T-helper 2 cell treated with Interferon-gamma antibody and Interleukin-4, amounts not matched to agents 5 μg/mL and 100 μg/mL, for 36 hours (primary cell): ENCODE measurements at regions not wholly inside any gene's neighbourhood (a gene's known extent, or its start where the extent isn't known, plus 50 kb on each side); places are given as distances from the start of the nearest gene placed in this dataset.
"Not testable (repeated sequence)": the region's sequence is repeated elsewhere in the genome, so short reads cannot be mapped to it uniquely, and the experiment has no call there.

Source experiments
- DNase-seq: peaks from one replicate; pipeline ENCODE4 v3.0.0; 2021; ENCODE audit warnings: low spot score
- H3K27ac Mint-ChIP-seq: one replicate; pipeline ENCODE4 v1.8.0; 2021; ENCODE audit warnings: mild to moderate bottlenecking, mixed read lengths
- H3K27me3 Mint-ChIP-seq: one replicate; pipeline ENCODE4 v1.8.0; 2021; ENCODE audit warnings: low read depth, mixed read lengths
- H3K36me3 Mint-ChIP-seq: one replicate; pipeline ENCODE4 v1.8.0; 2021; ENCODE audit warnings: low read depth, mixed read lengths
- H3K4me1 Mint-ChIP-seq: one replicate; pipeline ENCODE4 v1.8.0; 2021; ENCODE audit warnings: low read depth, mixed read lengths
- H3K4me3 Mint-ChIP-seq: one replicate; pipeline ENCODE4 v1.8.0; 2022; ENCODE audit warnings: mild to moderate bottlenecking, moderate library complexity, mixed read lengths
- H3K9me3 Mint-ChIP-seq: one replicate; pipeline ENCODE4 v1.8.0; 2021; ENCODE audit warnings: mixed read lengths

- Mint-ChIP-seq H3K4me1 (no peaks in the 10 kb centered on the region), H3K9me3 (no peaks in the 10 kb centered on the region), H3K27me3 (peaks cover 10% of the 10 kb centered on the region), H3K36me3 (no peaks in the 10 kb centered on the region), H3K27ac (no peak overlapping the region), H3K4me3 (no peak overlapping the region)
- no peak for DNase-seq
These were observed 209.8 kb upstream of the NOCT start for GRCh38 chr4:138805736-138806135.

- Mint-ChIP-seq H3K4me3 (no peak overlapping the region), H3K27ac (no peak overlapping the region), H3K36me3 (no peaks in the 10 kb centered on the region), H3K9me3 (no peaks in the 10 kb centered on the region), H3K4me1 (no peaks in the 10 kb centered on the region), H3K27me3 (peaks cover 14% of the 10 kb centered on the region)
- DNase-seq = no peak
These were observed 210.9 kb upstream of the NOCT start for GRCh38 chr4:138804711-138805110.

GRCh38 chr4:138803051-138803450 is 212.5 kb upstream of the NOCT start:
- Mint-ChIP-seq H3K4me3 (no peak overlapping the region), H3K9me3 (no peaks in the 10 kb centered on the region), H3K27me3 (peaks cover 14% of the 10 kb centered on the region), H3K4me1 (no peaks in the 10 kb centered on the region), H3K27ac (no peak overlapping the region), H3K36me3 (no peaks in the 10 kb centered on the region)
- DNase-seq = no peak

GRCh38 chr4:138802499-138802898 is 213.1 kb upstream of the NOCT start:
- no peaks in the 10 kb centered on the region for H3K9me3 Mint-ChIP-seq
- peaks cover 14% of the 10 kb centered on the region for H3K27me3 Mint-ChIP-seq
- H3K27ac Mint-ChIP-seq = no peak overlapping the region
- H3K4me1 Mint-ChIP-seq = no peaks in the 10 kb centered on the region
- no peaks in the 10 kb centered on the region for H3K36me3 Mint-ChIP-seq
- no peak overlapping the region for H3K4me3 Mint-ChIP-seq
- no peak for DNase-seq

- no peak for DNase-seq
- Mint-ChIP-seq H3K4me3 (no peak overlapping the region), H3K27ac (no peak overlapping the region), H3K27me3 (peaks cover 12% of the 10 kb centered on the region), H3K36me3 (no peaks in the 10 kb centered on the region), H3K9me3 (no peaks in the 10 kb centered on the region), H3K4me1 (no peaks in the 10 kb centered on the region)
These were observed 215.2 kb upstream of the NOCT start for GRCh38 chr4:138800421-138800820.

GRCh38 chr4:138798404-138798803 is 217.2 kb upstream of the NOCT start:
- no peaks in the 10 kb centered on the region for H3K9me3 Mint-ChIP-seq
- peaks cover 6% of the 10 kb centered on the region for H3K27me3 Mint-ChIP-seq
- H3K36me3 Mint-ChIP-seq = no peaks in the 10 kb centered on the region
- no peaks in the 10 kb centered on the region for H3K4me1 Mint-ChIP-seq
- H3K4me3 Mint-ChIP-seq = no peak overlapping the region
- no peak overlapping the region for H3K27ac Mint-ChIP-seq
- DNase-seq = no peak

- Mint-ChIP-seq H3K27me3 (peaks cover 4% of the 10 kb centered on the region), H3K36me3 (no peaks in the 10 kb centered on the region), H3K4me1 (no peaks in the 10 kb centered on the region), H3K27ac (no peak overlapping the region), H3K4me3 (no peak overlapping the region), H3K9me3 (no peaks in the 10 kb centered on the region)
- no peak for DNase-seq
These were observed 217.9 kb upstream of the NOCT start for GRCh38 chr4:138797646-138798045.

GRCh38 chr4:138796761-138797160 is 218.8 kb upstream of the NOCT start:
- Mint-ChIP-seq H3K27me3 (peaks cover 4% of the 10 kb centered on the region), H3K4me3 (no peak overlapping the region), H3K9me3 (no peaks in the 10 kb centered on the region), H3K27ac (no peak overlapping the region), H3K36me3 (no peaks in the 10 kb centered on the region), H3K4me1 (no peaks in the 10 kb centered on the region)
- no peak for DNase-seq

- Mint-ChIP-seq H3K4me3 (no peak overlapping the region), H3K36me3 (no peaks in the 10 kb centered on the region), H3K27me3 (no peaks in the 10 kb centered on the region), H3K27ac (no peak overlapping the region), H3K9me3 (no peaks in the 10 kb centered on the region), H3K4me1 (no peaks in the 10 kb centered on the region)
- DNase-seq = no peak
These were observed 224.8 kb upstream of the NOCT start for GRCh38 chr4:138790706-138791340.

- no peak for DNase-seq
- H3K36me3 Mint-ChIP-seq = no peaks in the 10 kb centered on the region
- no peak overlapping the region for H3K4me3 Mint-ChIP-seq
- no peaks in the 10 kb centered on the region for H3K27me3 Mint-ChIP-seq
- H3K27ac Mint-ChIP-seq = no peak overlapping the region
- H3K9me3 Mint-ChIP-seq = no peaks in the 10 kb centered on the region
- no peaks in the 10 kb centered on the region for H3K4me1 Mint-ChIP-seq
These were observed 225.8 kb upstream of the NOCT start for GRCh38 chr4:138789796-138790195.

- H3K9me3 Mint-ChIP-seq = no peaks in the 10 kb centered on the region
- no peaks in the 10 kb centered on the region for H3K27me3 Mint-ChIP-seq
- no peak for DNase-seq
- H3K27ac Mint-ChIP-seq = no peak overlapping the region
- no peaks in the 10 kb centered on the region for H3K4me1 Mint-ChIP-seq
- no peak overlapping the region for H3K4me3 Mint-ChIP-seq
- H3K36me3 Mint-ChIP-seq = no peaks in the 10 kb centered on the region
These were observed 226.7 kb upstream of the NOCT start for GRCh38 chr4:138788857-138789256.

- Mint-ChIP-seq H3K9me3 (no peaks in the 10 kb centered on the region), H3K27ac (no peak overlapping the region), H3K36me3 (no peaks in the 10 kb centered on the region), H3K4me3 (no peak overlapping the region), H3K4me1 (no peaks in the 10 kb centered on the region), H3K27me3 (no peaks in the 10 kb centered on the region)
- DNase-seq = no peak
These were observed 227.3 kb upstream of the NOCT start for GRCh38 chr4:138788267-138788790.

GRCh38 chr4:138779761-138780160 is 235.8 kb upstream of the NOCT start:
- H3K27me3 Mint-ChIP-seq, H3K36me3 Mint-ChIP-seq, H3K4me3 Mint-ChIP-seq, H3K9me3 Mint-ChIP-seq, DNase-seq, H3K27ac Mint-ChIP-seq, H3K4me1 Mint-ChIP-seq: not testable (repeated sequence)

GRCh38 chr4:138775890-138776289 is 239.7 kb upstream of the NOCT start:
- Mint-ChIP-seq H3K4me3 (no peak overlapping the region), H3K9me3 (no peaks in the 10 kb centered on the region), H3K4me1 (no peaks in the 10 kb centered on the region), H3K36me3 (no peaks in the 10 kb centered on the region), H3K27me3 (no peaks in the 10 kb centered on the region), H3K27ac (no peak overlapping the region)
- no peak for DNase-seq

GRCh38 chr4:138775489-138775888 is 240.1 kb upstream of the NOCT start:
- no peaks in the 10 kb centered on the region for H3K9me3 Mint-ChIP-seq
- DNase-seq = no peak
- H3K4me3 Mint-ChIP-seq = no peak overlapping the region
- no peaks in the 10 kb centered on the region for H3K27me3 Mint-ChIP-seq
- H3K36me3 Mint-ChIP-seq = no peaks in the 10 kb centered on the region
- H3K27ac Mint-ChIP-seq = no peak overlapping the region
- H3K4me1 Mint-ChIP-seq = no peaks in the 10 kb centered on the region
